Natural killer cell (primary cell): ENCODE measurements at regions not wholly inside any gene's neighbourhood (a gene's known extent, or its start where the extent isn't known, plus 50 kb on each side); places are given as distances from the start of the nearest gene placed in this dataset.

Experiments
- ATAC-seq, 3 donors: fragments of 150-1000 bp in 2 of 3; fragments of 200-7000 bp in 1 of 3; cut with Tn5 transposase; 1 replicate in 1 of 3; 2 replicates in 2 of 3; pipeline ENCODE4 v1.10.0; 2021; ENCODE audit warnings: mild to moderate bottlenecking in 2 of 3, moderate library complexity in 2 of 3
- DNase-seq, 2 donors: peaks; one replicate each; pipeline versions ENCODE4 v3.0.0 to v3.0.0-alpha.2; 2013 to 2021; ENCODE audit warnings: mixed read lengths in 1 of 2
- H3K27ac ChIP-seq: one replicate; pipeline ENCODE4 v1.5.1; 2013; ENCODE audit warnings: mild to moderate bottlenecking, low read length
- H3K27me3 ChIP-seq: one replicate; pipeline ENCODE4 v1.6.1; 2013; ENCODE audit warnings: low read length; ENCODE audit not compliant: control insufficient read depth, insufficient read depth
- H3K36me3 ChIP-seq: one replicate; pipeline ENCODE4 v1.6.1; 2013; ENCODE audit warnings: low read length; ENCODE audit not compliant: control insufficient read depth, insufficient read depth
- H3K4me1 ChIP-seq: one replicate; pipeline ENCODE4 v1.6.1; 2013; ENCODE audit warnings: low read length; ENCODE audit not compliant: control insufficient read depth, insufficient read depth
- H3K4me3 ChIP-seq: one replicate; pipeline ENCODE4 v1.5.1; 2013; ENCODE audit warnings: low read length
- H3K9me3 ChIP-seq: one replicate; pipeline ENCODE4 v1.6.1; 2013; ENCODE audit warnings: low read length; ENCODE audit not compliant: control insufficient read depth, insufficient read depth
- H3K27ac Mint-ChIP-seq, 2 donors: one replicate each; pipeline ENCODE4 v1.8.0; 2022; ENCODE audit warnings: mild to moderate bottlenecking in 2 of 2, mixed read lengths in 2 of 2, moderate library complexity in 1 of 2
- H3K27me3 Mint-ChIP-seq, 2 donors: one replicate each; pipeline ENCODE4 v1.8.0; 2022; ENCODE audit warnings: low read depth in 2 of 2, mixed read lengths in 2 of 2
- H3K36me3 Mint-ChIP-seq: one replicate; pipeline ENCODE4 v1.8.0; 2022; ENCODE audit warnings: mixed read lengths
- H3K4me1 Mint-ChIP-seq, 2 donors: one replicate each; pipeline ENCODE4 v1.8.0; 2022; ENCODE audit warnings: mixed read lengths in 2 of 2
- H3K4me3 Mint-ChIP-seq: one replicate; pipeline ENCODE4 v1.8.0; 2022; ENCODE audit warnings: mild to moderate bottlenecking, moderate library complexity, mixed read lengths
- H3K9me3 Mint-ChIP-seq, 2 donors: one replicate each; pipeline ENCODE4 v1.8.0; 2022; ENCODE audit warnings: mixed read lengths in 2 of 2
- WGBS: methylation state at CpG from one replicate; pipeline ENCODE4 v1.1.7; 2013; ENCODE audit warnings: missing lambda C conversion rate; ENCODE audit not compliant: insufficient coverage; 5-methylcytosine and 5-hydroxymethylcytosine counted together
- intact Hi-C: fragments of 100-400 bp; cut with micrococcal nuclease; formaldehyde crosslinking; loops from one replicate; pipeline ENCODE4 v1.14.2; 2022
- TF ChIP-seq, protein P1 (sequence below): fragments of 200-600 bp; IDR thresholded peaks from one replicate; pipeline ENCODE4 v1.8.0; 2022; ENCODE audit warnings: antibody characterized with exemption

DNA sequence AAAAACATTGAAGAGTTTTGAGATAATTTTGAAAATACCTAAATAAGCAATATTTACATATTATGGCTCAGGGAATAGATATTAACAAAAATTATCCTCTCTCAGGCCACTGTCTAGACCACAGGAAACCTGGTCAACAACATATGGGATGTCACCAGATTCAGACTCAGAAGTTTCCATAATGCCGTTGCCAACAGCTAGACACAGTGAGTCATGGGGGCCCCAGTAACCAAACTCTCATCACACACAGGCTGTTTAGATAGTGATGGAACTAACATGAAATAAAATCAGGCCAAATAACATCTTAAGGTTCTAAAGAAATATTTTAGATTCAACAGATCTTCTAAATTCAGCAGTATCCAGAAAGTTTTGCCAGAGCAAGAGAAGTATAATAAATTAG is 681.7 kb upstream of the ADAMTS5 start:
- Mint-ChIP-seq H3K4me1 (no peaks in the 10 kb centered on the region), H3K27me3 (no peaks in the 10 kb centered on the region), H3K36me3 (no peaks in the 10 kb centered on the region), H3K27ac (no peak overlapping the region), H3K4me3 (no peak overlapping the region), H3K9me3 (peaks cover 3 to 10% of the 10 kb centered on the region in 2 donors)
- no peaks in the 10 kb centered on the region for H3K9me3 ChIP-seq
- no peak overlapping the region for H3K4me3 ChIP-seq
- TF ChIP-seq, protein P1, sequence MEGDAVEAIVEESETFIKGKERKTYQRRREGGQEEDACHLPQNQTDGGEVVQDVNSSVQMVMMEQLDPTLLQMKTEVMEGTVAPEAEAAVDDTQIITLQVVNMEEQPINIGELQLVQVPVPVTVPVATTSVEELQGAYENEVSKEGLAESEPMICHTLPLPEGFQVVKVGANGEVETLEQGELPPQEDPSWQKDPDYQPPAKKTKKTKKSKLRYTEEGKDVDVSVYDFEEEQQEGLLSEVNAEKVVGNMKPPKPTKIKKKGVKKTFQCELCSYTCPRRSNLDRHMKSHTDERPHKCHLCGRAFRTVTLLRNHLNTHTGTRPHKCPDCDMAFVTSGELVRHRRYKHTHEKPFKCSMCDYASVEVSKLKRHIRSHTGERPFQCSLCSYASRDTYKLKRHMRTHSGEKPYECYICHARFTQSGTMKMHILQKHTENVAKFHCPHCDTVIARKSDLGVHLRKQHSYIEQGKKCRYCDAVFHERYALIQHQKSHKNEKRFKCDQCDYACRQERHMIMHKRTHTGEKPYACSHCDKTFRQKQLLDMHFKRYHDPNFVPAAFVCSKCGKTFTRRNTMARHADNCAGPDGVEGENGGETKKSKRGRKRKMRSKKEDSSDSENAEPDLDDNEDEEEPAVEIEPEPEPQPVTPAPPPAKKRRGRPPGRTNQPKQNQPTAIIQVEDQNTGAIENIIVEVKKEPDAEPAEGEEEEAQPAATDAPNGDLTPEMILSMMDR, result no peak
- DNase-seq, result no peak
- H3K27me3 ChIP-seq, result no peaks in the 10 kb centered on the region
- H3K27ac ChIP-seq, result no peak overlapping the region
- 100% methylated on average over 1 of the region's 1 CpG for WGBS
- intact Hi-C loops, result no loop called here
- no peaks in the 10 kb centered on the region for H3K36me3 ChIP-seq
- no peaks in the 10 kb centered on the region for H3K4me1 ChIP-seq
- no peak for ATAC-seq

DNA sequence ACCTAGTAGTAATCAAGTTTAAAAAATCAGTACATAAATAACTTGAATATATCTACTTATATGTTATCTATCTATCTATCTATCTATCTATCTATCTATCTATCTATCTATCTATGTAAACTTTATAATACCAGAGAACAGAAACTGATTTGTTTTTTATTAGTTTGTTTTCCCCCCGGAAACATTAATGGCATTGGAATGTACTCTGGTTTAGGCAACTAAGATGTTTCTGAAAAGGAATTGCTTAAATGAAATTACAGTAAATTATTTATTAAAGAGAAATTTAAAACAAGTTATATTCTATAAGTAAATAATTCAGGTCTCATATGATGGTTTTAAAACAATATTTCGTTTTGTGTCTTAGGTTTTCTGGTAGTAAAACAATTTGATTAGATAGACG is 681.0 kb upstream of the ADAMTS5 start:
- no CpG with 5 or more reads among the region's 3 CpGs for WGBS
- H3K4me1 Mint-ChIP-seq, result no peaks in the 10 kb centered on the region

DNA sequence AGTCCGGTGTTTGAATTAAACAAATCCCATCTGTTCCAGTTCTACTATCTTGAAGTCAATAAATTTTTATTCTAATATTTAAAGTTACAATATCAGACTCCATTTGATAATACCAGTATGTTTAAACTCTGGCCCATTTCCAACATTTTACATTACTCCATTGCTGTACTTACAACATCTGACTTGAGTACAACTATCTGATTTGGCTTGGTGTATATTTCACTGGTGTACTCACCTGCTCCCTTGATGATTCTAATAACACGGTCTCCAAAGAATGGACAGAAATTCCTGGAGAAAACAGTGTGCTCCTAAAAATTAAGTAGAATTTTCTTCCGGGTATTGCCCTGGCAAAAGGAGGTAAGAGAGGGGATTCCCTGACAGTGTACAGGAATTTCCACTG is 680.5 kb upstream of the ADAMTS5 start:
- no peaks in the 10 kb centered on the region for H3K27me3 Mint-ChIP-seq
- peaks cover 3 to 4% of the 10 kb centered on the region in 2 donors for H3K9me3 Mint-ChIP-seq
- no peaks in the 10 kb centered on the region for H3K27me3 ChIP-seq
- H3K27ac Mint-ChIP-seq, result no peak overlapping the region
- no peaks in the 10 kb centered on the region for H3K4me1 Mint-ChIP-seq
- H3K4me3 ChIP-seq, result no peak overlapping the region
- H3K9me3 ChIP-seq, result no peaks in the 10 kb centered on the region
- H3K4me3 Mint-ChIP-seq, result no peak overlapping the region
- no peak for ATAC-seq
- intact Hi-C loops, result no loop called here
- no peak for DNase-seq
- no peaks in the 10 kb centered on the region for H3K36me3 Mint-ChIP-seq
- H3K4me1 ChIP-seq, result no peaks in the 10 kb centered on the region
- no peak overlapping the region for H3K27ac ChIP-seq
- TF ChIP-seq, protein P1, result no peak
- WGBS, result 90% methylated on average over 2 of the region's 3 CpGs
- no peaks in the 10 kb centered on the region for H3K36me3 ChIP-seq

More for the DNA sequence above, 681.0 kb upstream of the ADAMTS5 start:
- DNase-seq, result no peak
- intact Hi-C loops, result no loop called here
- Mint-ChIP-seq H3K36me3 (no peaks in the 10 kb centered on the region), H3K27me3 (no peaks in the 10 kb centered on the region), H3K27ac (no peak overlapping the region), H3K9me3 (peaks cover 3 to 6% of the 10 kb centered on the region in 2 donors), H3K4me3 (no peak overlapping the region)
- no peak for ATAC-seq
- Histone ChIP-seq H3K9me3 (no peaks in the 10 kb centered on the region), H3K27ac (no peak overlapping the region), H3K4me1 (no peaks in the 10 kb centered on the region), H3K36me3 (no peaks in the 10 kb centered on the region), H3K27me3 (no peaks in the 10 kb centered on the region), H3K4me3 (no peak overlapping the region)
- TF ChIP-seq, protein P1, result no peak

DNA sequence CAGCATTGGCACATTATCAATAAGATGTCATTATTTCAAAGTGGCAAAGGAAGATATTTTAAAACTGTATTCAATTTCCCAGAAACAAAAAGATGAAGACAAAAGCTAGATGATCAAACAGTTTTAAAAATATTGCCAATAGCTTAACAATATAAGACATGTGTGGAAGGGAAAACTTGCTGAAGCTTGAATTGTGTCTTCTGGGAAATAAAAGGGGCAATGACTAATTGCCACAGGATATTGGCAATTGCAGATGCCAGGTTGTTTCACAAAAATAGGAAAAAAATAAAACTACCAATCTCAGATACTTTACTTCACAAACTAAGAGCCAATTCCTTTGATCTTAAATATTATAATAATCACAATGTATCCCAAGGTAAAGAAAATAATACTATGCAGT is 679.8 kb upstream of the ADAMTS5 start:
- Histone ChIP-seq H3K4me3 (no peak overlapping the region), H3K4me1 (no peaks in the 10 kb centered on the region), H3K9me3 (no peaks in the 10 kb centered on the region), H3K27ac (no peak overlapping the region), H3K36me3 (no peaks in the 10 kb centered on the region), H3K27me3 (no peaks in the 10 kb centered on the region)
- peaks cover 3 to 4% of the 10 kb centered on the region in 2 donors for H3K9me3 Mint-ChIP-seq
- no peaks in the 10 kb centered on the region for H3K4me1 Mint-ChIP-seq
- no peak overlapping the region for H3K27ac Mint-ChIP-seq
- no peak for DNase-seq
- no peak for ATAC-seq
- TF ChIP-seq, protein P1, result no peak
- intact Hi-C loops, result no loop called here
- H3K4me3 Mint-ChIP-seq, result no peak overlapping the region
- no peaks in the 10 kb centered on the region for H3K36me3 Mint-ChIP-seq
- H3K27me3 Mint-ChIP-seq, result no peaks in the 10 kb centered on the region
